Adrenal gland (tissue), 9 donors: ENCODE measurements at regions not wholly inside any gene's neighbourhood (a gene's known extent, or its start where the extent isn't known, plus 50 kb on each side); places are given as distances from the start of the nearest gene placed in this dataset.

Experiments used
- DNase-seq, 7 donors: peaks; one replicate each; pipeline ENCODE4 v3.0.0-alpha.2; 2019 to 2020
- H3K27ac ChIP-seq, 5 donors: fragments of 200-600 bp; sonication (generic) in 4 of 5; 1 replicate in 3 of 5; 2 replicates in 2 of 5; pipeline versions ENCODE4 v1.5.1 to v1.8.0; 2016 to 2020; ENCODE audit warnings: mild to moderate bottlenecking in 1 of 5
- H3K27me3 ChIP-seq: fragments of 200-600 bp; 2 replicates; pipeline ENCODE4 v1.8.0; 2021
- H3K36me3 ChIP-seq, 2 donors: fragments of 200-600 bp; replicated peaks in 1 of 2; 1 replicate in 1 of 2; 2 replicates in 1 of 2; pipeline versions ENCODE4 v1.5.1 to v1.8.0; 2018 to 2022
- H3K4me1 ChIP-seq, 2 donors: fragments of 200-600 bp; replicated peaks in 1 of 2; 1 replicate in 1 of 2; 2 replicates in 1 of 2; pipeline versions ENCODE4 v1.5.1 to v1.8.0; 2018 to 2021
- H3K4me3 ChIP-seq, 4 donors: fragments of 200-600 bp; sonication (generic) in 3 of 4; one replicate each; pipeline ENCODE4 v1.5.1; 2016 to 2018
- H3K9me3 ChIP-seq, 3 donors: fragments of 200-600 bp; sonication (generic) in 1 of 3; replicated peaks in 1 of 3; 1 replicate in 2 of 3; 2 replicates in 1 of 3; pipeline versions ENCODE4 v1.5.1 to v1.8.0; 2016 to 2021
- POLR2A ChIP-seq, 2 donors: fragments of 450-650 bp; IDR thresholded peaks; one replicate each; pipeline ENCODE4 v1.6.1; 2017; ENCODE audit warnings: antibody characterized with exemption in 2 of 2, mild to moderate bottlenecking in 2 of 2, moderate library complexity in 1 of 2
- WGBS, 4 donors: extraction: QIAGEN DNeasy Blood & Tissue Kit in 2 of 4; methylation state at CpG; one replicate each; pipeline versions ENCODE4 v1.1.5 to v1.1.7; 2013 to 2017; 5-methylcytosine and 5-hydroxymethylcytosine counted together
- intact Hi-C, 2 donors: fragments of 100-400 bp; cut with DNase I; formaldehyde crosslinking; loops; one replicate each; pipeline versions ENCODE4 v1.14.1 to v1.15.0; 2022 to 2023
- TF ChIP-seq, protein P1 (sequence below), 6 experiments: fragments of 450-650 bp in 4 of 6; fragments of 200-600 bp in 2 of 6; sonication (generic) in 1 of 6; IDR thresholded peaks; 1 replicate in 5 of 6; 2 replicates in 1 of 6; pipeline versions ENCODE4 v1.5.1 to v1.8.0; 2016 to 2021; ENCODE audit warnings: antibody characterized with exemption in 6 of 6, mild to moderate bottlenecking in 2 of 6, moderate library complexity in 1 of 6
- donor health status: healthy with polysubstance abuse.
- donor health status: Bipolar disorder and iron deficiency.
- donor health status: DM: yes; HTN: yes; CAD: no.
- donor health status: DM: no; HTN: no; CAD: no.
- donor health status: DM: no; HTN: no; CAD: no.

DNA sequence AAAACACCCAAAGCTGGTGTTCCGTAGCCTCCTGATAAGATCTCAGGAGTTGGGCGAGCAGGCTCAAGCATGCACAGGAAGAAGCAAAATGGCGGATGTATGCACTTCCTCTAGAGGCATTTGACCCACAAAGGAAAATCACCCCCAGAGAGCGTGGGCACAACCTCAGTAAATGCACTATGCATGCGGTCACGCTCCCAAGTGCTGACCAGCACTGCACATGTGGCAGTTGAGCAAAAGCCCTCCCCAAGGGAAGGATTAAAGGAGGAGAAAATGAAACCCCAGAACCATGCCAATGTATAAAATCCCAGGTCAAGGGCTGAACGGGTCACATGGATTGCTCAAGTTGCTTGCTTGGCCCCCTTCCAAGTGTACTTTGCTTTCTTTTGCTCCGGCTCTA is 289.4 kb upstream of the IGF1R start:
- Histone ChIP-seq H3K4me1 (no peaks in the 10 kb centered on the region), H3K27me3 (no peaks in the 10 kb centered on the region), H3K9me3 (no peaks in the 10 kb centered on the region), H3K4me3 (no peak overlapping the region), H3K36me3 (no peaks in the 10 kb centered on the region), H3K27ac (no peak overlapping the region)
- WGBS, 4 donors, result 74 to 79% (median 78%) methylated on average over 8 of the region's 8 CpGs
- intact Hi-C loops, result no loop called here
- no peak for TF ChIP-seq POLR2A (IDR thresholded peaks at IDR 0.05)
- TF ChIP-seq, protein P1, sequence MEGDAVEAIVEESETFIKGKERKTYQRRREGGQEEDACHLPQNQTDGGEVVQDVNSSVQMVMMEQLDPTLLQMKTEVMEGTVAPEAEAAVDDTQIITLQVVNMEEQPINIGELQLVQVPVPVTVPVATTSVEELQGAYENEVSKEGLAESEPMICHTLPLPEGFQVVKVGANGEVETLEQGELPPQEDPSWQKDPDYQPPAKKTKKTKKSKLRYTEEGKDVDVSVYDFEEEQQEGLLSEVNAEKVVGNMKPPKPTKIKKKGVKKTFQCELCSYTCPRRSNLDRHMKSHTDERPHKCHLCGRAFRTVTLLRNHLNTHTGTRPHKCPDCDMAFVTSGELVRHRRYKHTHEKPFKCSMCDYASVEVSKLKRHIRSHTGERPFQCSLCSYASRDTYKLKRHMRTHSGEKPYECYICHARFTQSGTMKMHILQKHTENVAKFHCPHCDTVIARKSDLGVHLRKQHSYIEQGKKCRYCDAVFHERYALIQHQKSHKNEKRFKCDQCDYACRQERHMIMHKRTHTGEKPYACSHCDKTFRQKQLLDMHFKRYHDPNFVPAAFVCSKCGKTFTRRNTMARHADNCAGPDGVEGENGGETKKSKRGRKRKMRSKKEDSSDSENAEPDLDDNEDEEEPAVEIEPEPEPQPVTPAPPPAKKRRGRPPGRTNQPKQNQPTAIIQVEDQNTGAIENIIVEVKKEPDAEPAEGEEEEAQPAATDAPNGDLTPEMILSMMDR (IDR thresholded peaks at IDR 0.05), result no peak
- no peak for DNase-seq

DNA sequence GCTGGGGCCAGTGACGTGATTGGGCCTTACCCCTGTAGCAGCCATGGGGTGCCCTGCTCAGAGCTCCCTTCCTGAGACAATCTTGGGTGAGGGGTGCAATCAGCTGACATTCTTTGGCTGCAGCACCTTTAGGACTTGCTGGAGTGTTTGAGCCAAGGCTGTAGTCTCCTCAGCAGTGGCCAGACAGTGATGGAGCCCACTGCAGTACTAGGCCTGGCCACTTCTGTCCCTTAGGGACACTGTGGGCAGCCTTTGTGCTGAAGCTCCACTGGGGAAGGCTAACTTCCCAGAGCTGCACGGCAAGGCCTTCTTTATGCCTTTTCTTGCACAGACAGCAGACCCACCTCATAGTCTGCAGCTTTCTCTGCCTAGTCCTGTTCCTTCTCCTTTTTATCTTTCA is 284.9 kb upstream of the IGF1R start:
- Histone ChIP-seq H3K27me3 (no peaks in the 10 kb centered on the region), H3K4me1 (no peaks in the 10 kb centered on the region), H3K9me3 (no peaks in the 10 kb centered on the region), H3K4me3 (no peak overlapping the region), H3K36me3 (no peaks in the 10 kb centered on the region), H3K27ac (no peak overlapping the region)
- TF ChIP-seq POLR2A (IDR thresholded peaks at IDR 0.05), result no peak
- TF ChIP-seq, protein P1 (IDR thresholded peaks at IDR 0.05), result no peak
- no peak for DNase-seq
- WGBS, 4 donors, result 69 to 88% (median 84%) methylated on average over 2 of the region's 2 CpGs
- intact Hi-C loops, result no loop called here

DNA sequence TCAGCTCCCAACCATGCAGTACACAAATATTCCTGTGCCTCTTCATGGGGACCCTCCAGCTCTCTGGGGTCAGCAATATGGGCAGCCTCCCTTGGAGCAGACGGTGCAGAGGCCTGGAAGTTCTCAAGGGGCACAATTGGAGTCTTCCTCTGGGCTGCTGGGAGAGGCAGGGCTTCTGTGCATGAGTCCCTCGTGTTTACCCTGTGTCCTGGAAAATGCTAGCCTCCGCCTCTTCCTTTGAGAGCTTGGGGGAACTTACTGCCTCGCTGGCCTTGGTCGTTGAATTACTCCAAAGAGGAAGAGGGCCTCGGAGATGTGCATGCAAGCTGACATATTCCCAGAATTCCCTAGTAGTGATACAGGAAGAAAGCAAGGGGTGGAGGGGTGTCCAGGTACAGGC is 284.4 kb upstream of the IGF1R start:
- intact Hi-C loops, result no loop called here
- H3K9me3 ChIP-seq, result no peaks in the 10 kb centered on the region

DNA sequence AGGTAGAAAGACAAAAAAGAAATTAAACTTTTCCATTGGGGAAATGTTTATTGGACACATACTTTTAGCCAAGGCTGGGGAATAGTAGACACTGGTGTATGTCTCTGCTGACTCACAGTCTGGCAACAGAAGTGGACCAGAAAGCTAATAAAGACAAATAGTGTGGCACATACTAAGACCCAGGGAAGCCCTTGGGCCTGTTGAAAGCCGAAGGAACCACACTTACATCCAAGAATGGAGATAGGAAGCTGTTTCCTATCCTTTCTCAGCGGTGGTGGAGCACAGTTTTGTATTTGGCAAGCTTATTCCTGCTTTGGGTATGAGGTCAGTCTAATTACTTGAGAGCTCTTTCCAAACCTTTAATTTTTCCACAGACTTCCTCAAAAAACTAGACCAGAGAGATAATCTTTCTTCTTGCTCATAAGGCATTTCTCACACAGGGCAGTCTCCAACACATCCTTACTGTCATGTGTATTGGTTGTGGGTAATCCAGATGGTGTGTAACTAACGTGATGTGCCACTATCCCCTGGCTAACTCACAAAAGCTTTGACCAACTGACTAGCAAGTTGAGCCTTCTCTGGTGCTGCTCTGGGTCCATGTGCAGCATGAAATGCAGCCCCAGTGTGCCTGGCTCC is 279.1 kb upstream of the IGF1R start:
- TF ChIP-seq, protein P1 (IDR thresholded peaks at IDR 0.05), result no peak
- TF ChIP-seq POLR2A (IDR thresholded peaks at IDR 0.05), result no peak

More for the DNA sequence above, 284.4 kb upstream of the IGF1R start:
- H3K27me3 ChIP-seq, result no peaks in the 10 kb centered on the region
- H3K4me1 ChIP-seq, result no peaks in the 10 kb centered on the region
- DNase-seq, result no peak
- H3K27ac ChIP-seq, result no peak overlapping the region
- no peak overlapping the region for H3K4me3 ChIP-seq
- H3K36me3 ChIP-seq, result no peaks in the 10 kb centered on the region
- TF ChIP-seq POLR2A (IDR thresholded peaks at IDR 0.05), result no peak
- TF ChIP-seq, protein P1 (IDR thresholded peaks at IDR 0.05), result no peak
- WGBS, 4 donors, result 55 to 64% (median 61%) methylated on average over 6 of the region's 6 CpGs

More for the DNA sequence above, 279.1 kb upstream of the IGF1R start:
- Histone ChIP-seq H3K9me3 (no peaks in the 10 kb centered on the region), H3K4me3 (no peak overlapping the region), H3K36me3 (no peaks in the 10 kb centered on the region), H3K4me1 (no peaks in the 10 kb centered on the region), H3K27ac (no peak overlapping the region), H3K27me3 (peaks cover 3% of the 10 kb centered on the region)
- 60 to 75% (median 70%) methylated on average over 3 of the region's 3 CpGs for WGBS, 4 donors
- no peak for DNase-seq
- intact Hi-C loops, result no loop called here
